SK-N-SH treated with all-trans-retinoic acid at 6 μM for 48 hours (cell line): ENCODE measurements at regions not wholly inside any gene's neighbourhood (a gene's known extent, or its start where the extent isn't known, plus 50 kb on each side); places are given as distances from the start of the nearest gene placed in this dataset.

Experiments used
- ATAC-seq: fragments of 200-7000 bp; cut with Tn5 transposase; 3 replicates; pipeline ENCODE4 v1.9.1; 2020; ENCODE audit warnings: mild to moderate bottlenecking, moderate library complexity
- ARNTL ChIP-seq: fragments of 450-650 bp; formaldehyde crosslinking; IDR thresholded peaks from 2 replicates; pipeline ENCODE4 v1.5.0; 2020; ENCODE audit warnings: low read depth, mild to moderate bottlenecking, moderate library complexity, borderline replicate concordance
- BACH2 ChIP-seq: fragments of 250-450 bp; sonication (Bioruptor Pico); IDR thresholded peaks from 2 replicates; pipeline ENCODE4 v1.9.0; 2021; ENCODE audit warnings: mild to moderate bottlenecking, borderline replicate concordance
- CSDC2 ChIP-seq: fragments of 250-450 bp; sonication (Bioruptor Pico); IDR thresholded peaks from 2 replicates; pipeline ENCODE4 v1.5.0; 2020; ENCODE audit warnings: mild to moderate bottlenecking, moderate library complexity
- ESRRG ChIP-seq: fragments of 250-450 bp; sonication (Bioruptor Pico); IDR thresholded peaks from 2 replicates; pipeline ENCODE4 v1.6.1; 2021; ENCODE audit warnings: mild to moderate bottlenecking
- GLIS3 ChIP-seq: fragments of 250-450 bp; sonication (Bioruptor Pico); IDR thresholded peaks from 2 replicates; pipeline ENCODE4 v1.5.0; 2020; ENCODE audit warnings: mild to moderate bottlenecking, moderate library complexity
- ISL1 ChIP-seq: fragments of 250-450 bp; sonication (Bioruptor Pico); IDR thresholded peaks from 2 replicates; pipeline ENCODE4 v2.1.2; 2022; ENCODE audit warnings: mild to moderate bottlenecking, moderate library complexity
- OSR1 ChIP-seq: fragments of 250-450 bp; sonication (Bioruptor Pico); IDR thresholded peaks from 2 replicates; pipeline ENCODE4 v1.8.0; 2022; ENCODE audit warnings: moderate library complexity, mild to moderate bottlenecking, inconsistent platforms
- PPARA ChIP-seq: fragments of 250-450 bp; sonication (Bioruptor Pico); IDR thresholded peaks from 2 replicates; pipeline ENCODE4 v1.5.0; 2020; ENCODE audit warnings: mild to moderate bottlenecking, borderline replicate concordance
- RARB ChIP-seq: fragments of 250-450 bp; sonication (Bioruptor Pico); IDR thresholded peaks from 2 replicates; pipeline ENCODE4 v1.8.0; 2021; ENCODE audit warnings: mild to moderate bottlenecking, moderate library complexity
- SNAI2 ChIP-seq: fragments of 250-450 bp; sonication (Bioruptor Pico); IDR thresholded peaks from 2 replicates; pipeline ENCODE4 v1.5.0; 2020; ENCODE audit warnings: mild to moderate bottlenecking, moderate library complexity
- TCF4 ChIP-seq: fragments of 250-450 bp; sonication (Bioruptor Pico); IDR thresholded peaks from 2 replicates; pipeline ENCODE4 v1.8.0; 2021; ENCODE audit warnings: mild to moderate bottlenecking, moderate library complexity, borderline replicate concordance
- TOX ChIP-seq: fragments of 250-450 bp; sonication (Bioruptor Pico); IDR thresholded peaks from 2 replicates; pipeline ENCODE4 v1.8.0; 2021; ENCODE audit warnings: mild to moderate bottlenecking, moderate library complexity, borderline replicate concordance
- ZC3H10 ChIP-seq: fragments of 250-450 bp; sonication (Bioruptor Pico); IDR thresholded peaks from 2 replicates; pipeline ENCODE4 v1.5.1; 2021; ENCODE audit warnings: mild to moderate bottlenecking, moderate library complexity
- ZFP3 ChIP-seq: fragments of 250-450 bp; sonication (Bioruptor Pico); IDR thresholded peaks from 2 replicates; pipeline ENCODE4 v1.5.0; 2020; ENCODE audit warnings: mild to moderate bottlenecking, moderate library complexity
- ZNF565 ChIP-seq: fragments of 450-650 bp; formaldehyde crosslinking; conservative IDR thresholded peaks from 2 replicates; pipeline ENCODE4 v1.5.0; 2020; ENCODE audit warnings: low read depth, mild to moderate bottlenecking, moderate library complexity
- ZNF8 ChIP-seq: fragments of 450-650 bp; formaldehyde crosslinking; IDR thresholded peaks from 2 replicates; pipeline ENCODE4 v1.5.0; 2020; ENCODE audit warnings: mild to moderate bottlenecking, moderate library complexity
- TF ChIP-seq, protein P1 (sequence below): fragments of 250-450 bp; sonication (Bioruptor Pico); IDR thresholded peaks from 2 replicates; pipeline ENCODE4 v1.8.0; 2020; ENCODE audit warnings: mild to moderate bottlenecking, moderate library complexity, borderline replicate concordance
- TF ChIP-seq, protein P2 (sequence below): fragments of 250-450 bp; sonication (Bioruptor Pico); IDR thresholded peaks from 2 replicates; pipeline ENCODE4 v1.5.0; 2020; ENCODE audit warnings: mild to moderate bottlenecking, moderate library complexity
- TF ChIP-seq, protein P3 (sequence below): fragments of 250-450 bp; sonication (Bioruptor Pico); IDR thresholded peaks from 2 replicates; pipeline ENCODE4 v1.5.1; 2021; ENCODE audit warnings: mild to moderate bottlenecking, moderate library complexity
- TF ChIP-seq, protein P4 (sequence below): fragments of 250-450 bp; sonication (Bioruptor Pico); IDR thresholded peaks from 2 replicates; pipeline ENCODE4 v1.8.0; 2021; ENCODE audit warnings: low read depth, mild to moderate bottlenecking, moderate library complexity, borderline replicate concordance

DNA sequence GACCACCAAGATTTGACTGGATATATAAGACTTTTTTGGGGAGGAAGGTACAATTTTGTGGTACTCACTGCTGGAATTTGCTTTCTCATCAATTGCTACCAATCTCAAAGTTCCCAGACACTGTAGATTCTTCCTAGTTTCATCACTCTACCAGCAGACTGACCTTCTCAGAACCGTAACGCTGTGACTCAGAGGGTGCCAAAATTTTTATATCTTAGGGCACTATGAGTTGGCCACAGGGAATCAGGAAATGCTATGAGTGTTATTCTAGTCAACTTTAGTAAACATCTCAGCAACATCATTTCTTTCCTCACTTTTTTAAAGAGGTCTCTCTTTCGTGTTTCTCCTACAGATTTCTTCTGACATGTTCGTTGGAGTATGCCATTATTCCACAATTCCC is 499.0 kb downstream of the TMX3 start:
- no peak for ATAC-seq
- no peak for TF ChIP-seq SNAI2 (CRISPR knock-in tag)
- TF ChIP-seq TCF4 (CRISPR knock-in tag), result no peak
- TF ChIP-seq ZC3H10 (CRISPR knock-in tag), result no peak
- TF ChIP-seq, protein P1, sequence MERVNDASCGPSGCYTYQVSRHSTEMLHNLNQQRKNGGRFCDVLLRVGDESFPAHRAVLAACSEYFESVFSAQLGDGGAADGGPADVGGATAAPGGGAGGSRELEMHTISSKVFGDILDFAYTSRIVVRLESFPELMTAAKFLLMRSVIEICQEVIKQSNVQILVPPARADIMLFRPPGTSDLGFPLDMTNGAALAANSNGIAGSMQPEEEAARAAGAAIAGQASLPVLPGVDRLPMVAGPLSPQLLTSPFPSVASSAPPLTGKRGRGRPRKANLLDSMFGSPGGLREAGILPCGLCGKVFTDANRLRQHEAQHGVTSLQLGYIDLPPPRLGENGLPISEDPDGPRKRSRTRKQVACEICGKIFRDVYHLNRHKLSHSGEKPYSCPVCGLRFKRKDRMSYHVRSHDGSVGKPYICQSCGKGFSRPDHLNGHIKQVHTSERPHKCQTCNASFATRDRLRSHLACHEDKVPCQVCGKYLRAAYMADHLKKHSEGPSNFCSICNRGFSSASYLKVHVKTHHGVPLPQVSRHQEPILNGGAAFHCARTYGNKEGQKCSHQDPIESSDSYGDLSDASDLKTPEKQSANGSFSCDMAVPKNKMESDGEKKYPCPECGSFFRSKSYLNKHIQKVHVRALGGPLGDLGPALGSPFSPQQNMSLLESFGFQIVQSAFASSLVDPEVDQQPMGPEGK (CRISPR knock-in tag), result no peak
- TF ChIP-seq RARB (CRISPR knock-in tag), result no peak
- TF ChIP-seq, protein P2, sequence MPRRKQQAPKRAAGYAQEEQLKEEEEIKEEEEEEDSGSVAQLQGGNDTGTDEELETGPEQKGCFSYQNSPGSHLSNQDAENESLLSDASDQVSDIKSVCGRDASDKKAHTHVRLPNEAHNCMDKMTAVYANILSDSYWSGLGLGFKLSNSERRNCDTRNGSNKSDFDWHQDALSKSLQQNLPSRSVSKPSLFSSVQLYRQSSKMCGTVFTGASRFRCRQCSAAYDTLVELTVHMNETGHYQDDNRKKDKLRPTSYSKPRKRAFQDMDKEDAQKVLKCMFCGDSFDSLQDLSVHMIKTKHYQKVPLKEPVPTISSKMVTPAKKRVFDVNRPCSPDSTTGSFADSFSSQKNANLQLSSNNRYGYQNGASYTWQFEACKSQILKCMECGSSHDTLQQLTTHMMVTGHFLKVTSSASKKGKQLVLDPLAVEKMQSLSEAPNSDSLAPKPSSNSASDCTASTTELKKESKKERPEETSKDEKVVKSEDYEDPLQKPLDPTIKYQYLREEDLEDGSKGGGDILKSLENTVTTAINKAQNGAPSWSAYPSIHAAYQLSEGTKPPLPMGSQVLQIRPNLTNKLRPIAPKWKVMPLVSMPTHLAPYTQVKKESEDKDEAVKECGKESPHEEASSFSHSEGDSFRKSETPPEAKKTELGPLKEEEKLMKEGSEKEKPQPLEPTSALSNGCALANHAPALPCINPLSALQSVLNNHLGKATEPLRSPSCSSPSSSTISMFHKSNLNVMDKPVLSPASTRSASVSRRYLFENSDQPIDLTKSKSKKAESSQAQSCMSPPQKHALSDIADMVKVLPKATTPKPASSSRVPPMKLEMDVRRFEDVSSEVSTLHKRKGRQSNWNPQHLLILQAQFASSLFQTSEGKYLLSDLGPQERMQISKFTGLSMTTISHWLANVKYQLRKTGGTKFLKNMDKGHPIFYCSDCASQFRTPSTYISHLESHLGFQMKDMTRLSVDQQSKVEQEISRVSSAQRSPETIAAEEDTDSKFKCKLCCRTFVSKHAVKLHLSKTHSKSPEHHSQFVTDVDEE (CRISPR knock-in tag), result no peak
- TF ChIP-seq PPARA (CRISPR knock-in tag), result no peak
- TF ChIP-seq ZNF8 (CRISPR knock-in tag), result no peak
- TF ChIP-seq OSR1 (CRISPR knock-in tag), result no peak
- TF ChIP-seq, protein P3, sequence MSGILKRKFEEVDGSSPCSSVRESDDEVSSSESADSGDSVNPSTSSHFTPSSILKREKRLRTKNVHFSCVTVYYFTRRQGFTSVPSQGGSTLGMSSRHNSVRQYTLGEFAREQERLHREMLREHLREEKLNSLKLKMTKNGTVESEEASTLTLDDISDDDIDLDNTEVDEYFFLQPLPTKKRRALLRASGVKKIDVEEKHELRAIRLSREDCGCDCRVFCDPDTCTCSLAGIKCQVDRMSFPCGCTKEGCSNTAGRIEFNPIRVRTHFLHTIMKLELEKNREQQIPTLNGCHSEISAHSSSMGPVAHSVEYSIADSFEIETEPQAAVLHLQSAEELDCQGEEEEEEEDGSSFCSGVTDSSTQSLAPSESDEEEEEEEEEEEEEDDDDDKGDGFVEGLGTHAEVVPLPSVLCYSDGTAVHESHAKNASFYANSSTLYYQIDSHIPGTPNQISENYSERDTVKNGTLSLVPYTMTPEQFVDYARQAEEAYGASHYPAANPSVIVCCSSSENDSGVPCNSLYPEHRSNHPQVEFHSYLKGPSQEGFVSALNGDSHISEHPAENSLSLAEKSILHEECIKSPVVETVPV (CRISPR knock-in tag), result no peak
- TF ChIP-seq ZFP3 (CRISPR knock-in tag), result no peak
- TF ChIP-seq, protein P4, sequence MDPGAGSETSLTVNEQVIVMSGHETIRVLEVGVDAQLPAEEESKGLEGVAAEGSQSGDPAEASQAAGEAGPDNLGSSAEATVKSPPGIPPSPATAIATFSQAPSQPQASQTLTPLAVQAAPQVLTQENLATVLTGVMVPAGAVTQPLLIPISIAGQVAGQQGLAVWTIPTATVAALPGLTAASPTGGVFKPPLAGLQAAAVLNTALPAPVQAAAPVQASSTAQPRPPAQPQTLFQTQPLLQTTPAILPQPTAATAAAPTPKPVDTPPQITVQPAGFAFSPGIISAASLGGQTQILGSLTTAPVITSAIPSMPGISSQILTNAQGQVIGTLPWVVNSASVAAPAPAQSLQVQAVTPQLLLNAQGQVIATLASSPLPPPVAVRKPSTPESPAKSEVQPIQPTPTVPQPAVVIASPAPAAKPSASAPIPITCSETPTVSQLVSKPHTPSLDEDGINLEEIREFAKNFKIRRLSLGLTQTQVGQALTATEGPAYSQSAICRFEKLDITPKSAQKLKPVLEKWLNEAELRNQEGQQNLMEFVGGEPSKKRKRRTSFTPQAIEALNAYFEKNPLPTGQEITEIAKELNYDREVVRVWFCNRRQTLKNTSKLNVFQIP, result no peak
- TF ChIP-seq TOX (CRISPR knock-in tag), result no peak
- TF ChIP-seq GLIS3 (CRISPR knock-in tag), result no peak

DNA sequence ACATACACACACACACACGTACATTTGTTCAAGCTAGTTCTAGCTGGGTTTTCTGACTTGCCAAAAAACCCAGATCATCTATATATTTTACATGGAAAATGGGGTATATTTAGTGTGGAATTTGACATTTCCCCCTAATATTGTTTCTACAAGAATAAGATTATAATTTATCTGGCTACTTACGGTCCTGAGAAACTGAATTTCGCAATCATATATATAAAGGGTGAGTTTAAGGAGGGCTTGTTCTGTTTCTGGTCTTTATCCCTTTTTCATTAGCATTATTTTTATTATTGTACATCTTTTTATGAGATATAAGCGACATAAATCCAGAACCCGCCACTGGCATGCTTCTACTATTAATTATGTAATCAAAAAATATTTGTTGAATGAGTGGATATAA is 528.9 kb downstream of the TMX3 start:
- TF ChIP-seq ESRRG (CRISPR knock-in tag) (no peak), TCF4 (CRISPR knock-in tag) (no peak), GLIS3 (CRISPR knock-in tag) (no peak), OSR1 (CRISPR knock-in tag) (no peak), BACH2 (CRISPR knock-in tag) (no peak), RARB (CRISPR knock-in tag) (no peak), ZNF565 (CRISPR knock-in tag) (no peak), ARNTL (no peak), ISL1 (CRISPR knock-in tag) (no peak), PPARA (CRISPR knock-in tag) (no peak)
- TF ChIP-seq, protein P3 (CRISPR knock-in tag), result no peak
- TF ChIP-seq, protein P4, result no peak
- TF ChIP-seq, all 23 proteins: peak for 0
- no peak for ATAC-seq

DNA sequence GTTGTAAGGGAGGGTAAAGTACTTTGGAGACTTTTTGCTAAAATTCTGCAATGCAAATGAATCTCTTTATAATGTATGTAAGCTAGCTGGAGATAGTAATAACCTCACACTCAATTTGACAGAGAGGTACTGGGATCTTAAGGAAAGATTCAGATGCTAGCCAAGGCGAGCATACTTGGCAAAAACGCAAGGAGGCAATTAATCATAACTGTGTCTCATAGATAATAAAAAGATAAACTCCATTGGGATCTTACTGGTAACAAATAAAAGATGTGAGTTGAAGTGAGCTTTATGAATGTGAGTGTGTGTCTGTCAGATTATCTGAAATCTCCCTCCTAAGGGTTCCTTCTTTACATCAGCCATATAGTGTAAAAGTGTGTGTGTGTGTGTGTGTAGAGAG is 533.0 kb downstream of the TMX3 start:
- no peak for ATAC-seq
- TF ChIP-seq ZNF8 (CRISPR knock-in tag) (no peak), GLIS3 (CRISPR knock-in tag) (no peak), CSDC2 (CRISPR knock-in tag) (no peak), ZNF565 (CRISPR knock-in tag) (no peak), RARB (CRISPR knock-in tag) (no peak), OSR1 (CRISPR knock-in tag) (no peak)
- TF ChIP-seq, protein P2 (CRISPR knock-in tag), result no peak
- TF ChIP-seq, protein P4, result no peak
